SK-N-SH (cell line): ENCODE measurements at regions not wholly inside any gene's neighbourhood (a gene's known extent, or its start where the extent isn't known, plus 50 kb on each side); places are given as distances from the start of the nearest gene placed in this dataset.

Experiments used
- CTCF ChIA-PET: fragments of 300-600, 350-600 bp; formaldehyde crosslinking; extraction: SDS; loops from one replicate; lab custom pipeline; 2021; lab: Yijun Ruan, JAX
- POLR2A ChIA-PET: fragments of 350-600 bp; sonication (Branson Sonifier 250); formaldehyde crosslinking; extraction: SDS; loops from one replicate; lab custom pipeline; 2020; ENCODE audit warnings: antibody characterized with exemption, inconsistent platforms; lab: Yijun Ruan, JAX
- DNase-seq: peaks from one replicate; pipeline ENCODE4 v3.0.0; 2012
- H2AFZ ChIP-seq: fragments of 200-600 bp; sonication (generic); 2 replicates; pipeline ENCODE4 v1.8.1; 2016; ENCODE audit warnings: antibody characterized with exemption, mild to moderate bottlenecking, low read depth
- H3F3A ChIP-seq: fragments of 200-600 bp; sonication (generic); replicated peaks from 2 replicates; pipeline ENCODE3; 2016; ENCODE audit warnings: antibody characterized with exemption, mild to moderate bottlenecking; ENCODE audit not compliant: insufficient read depth
- H3K27ac ChIP-seq, 2 experiments: fragments of 200-500 bp in 1 of 2; fragments of 200-600 bp in 1 of 2; sonication (Bioruptor generic) in 1 of 2; sonication (generic), shearing (Covaris generic) in 1 of 2; 2 replicates each; pipeline versions ENCODE4 v1.5.1 to v1.6.1; 2014 to 2016; ENCODE audit warnings: low read depth in 2 of 2, inconsistent platforms in 1 of 2, low read length in 1 of 2, mild to moderate bottlenecking in 1 of 2, mixed read lengths in 1 of 2
- H3K27me3 ChIP-seq: fragments of 200-600 bp; sonication (generic), shearing (Covaris generic); 2 replicates; pipeline ENCODE4 v1.6.1; 2016; ENCODE audit warnings: mixed run types; ENCODE audit not compliant: insufficient read depth
- H3K36me3 ChIP-seq, 2 experiments: fragments of 200-500 bp in 1 of 2; fragments of 200-600 bp in 1 of 2; sonication (Bioruptor generic) in 1 of 2; sonication (generic) in 1 of 2; replicated peaks in 1 of 2; 2 replicates each; pipeline versions ENCODE3 to v1.5.1; 2014 to 2016; ENCODE audit warnings: low read length in 1 of 2, mild to moderate bottlenecking in 1 of 2; ENCODE audit not compliant: insufficient read depth in 2 of 2, control insufficient read depth in 1 of 2
- H3K4me1 ChIP-seq, 2 experiments: fragments of 200-500 bp in 1 of 2; fragments of 200-600 bp in 1 of 2; sonication (Bioruptor generic) in 1 of 2; sonication (generic), shearing (Covaris generic) in 1 of 2; 2 replicates each; pipeline versions ENCODE4 v1.5.1 to v1.6.1; 2014 to 2016; ENCODE audit warnings: low read depth in 1 of 2, low read length in 1 of 2, mixed run types in 1 of 2; ENCODE audit not compliant: insufficient read depth in 2 of 2, control insufficient read depth in 1 of 2
- H3K4me2 ChIP-seq: fragments of 200-600 bp; sonication (generic), shearing (Covaris generic); 2 replicates; pipeline ENCODE4 v1.6.1; 2017; ENCODE audit warnings: mixed run types
- H3K4me3 ChIP-seq, 2 experiments: fragments of 200-500 bp in 1 of 2; fragments of 200-600 bp in 1 of 2; sonication (Bioruptor generic) in 1 of 2; sonication (generic), shearing (Covaris generic) in 1 of 2; 2 replicates each; pipeline versions ENCODE4 v1.5.1 to v1.8.1; 2014 to 2016; ENCODE audit warnings: low read depth in 2 of 2, inconsistent platforms in 1 of 2, low read length in 1 of 2, mild to moderate bottlenecking in 1 of 2, mixed read lengths in 1 of 2, moderate library complexity in 1 of 2
- H3K79me2 ChIP-seq: fragments of 200-600 bp; sonication (generic); 2 replicates; pipeline ENCODE4 v1.8.1; 2017; ENCODE audit warnings: mild to moderate bottlenecking; ENCODE audit not compliant: insufficient read depth
- H3K9ac ChIP-seq: fragments of 200-600 bp; sonication (generic); 2 replicates; pipeline ENCODE4 v1.6.1; 2017; ENCODE audit warnings: mixed run types
- H3K9me2 ChIP-seq: fragments of 200-600 bp; sonication (generic); 2 replicates; pipeline ENCODE4 v1.6.1; 2017; ENCODE audit warnings: mixed run types
- H3K9me3 ChIP-seq: fragments of 200-600 bp; sonication (generic); 2 replicates; pipeline ENCODE4 v1.6.1; 2017; ENCODE audit warnings: mixed run types, mild to moderate bottlenecking, moderate library complexity
- H4K20me1 ChIP-seq: fragments of 200-600 bp; sonication (generic); 2 replicates; pipeline ENCODE4 v1.6.1; 2017; ENCODE audit warnings: mild to moderate bottlenecking, mixed run types; ENCODE audit not compliant: insufficient read depth
- ELF1 ChIP-seq: IDR thresholded peaks from 2 replicates; pipeline ENCODE4 v1.4.0; 2012
- EZH2phosphoT487 ChIP-seq: fragments of 200-600 bp; sonication (generic); IDR thresholded peaks from 2 replicates; pipeline ENCODE4 v1.6.1; 2017; ENCODE audit warnings: low read depth, mixed run types, mild to moderate bottlenecking, antibody characterized with exemption, moderate library complexity, borderline replicate concordance
- FOSL2 ChIP-seq: IDR thresholded peaks from 2 replicates; pipeline ENCODE4 v1.4.0; 2012; ENCODE audit warnings: low read depth, mild to moderate bottlenecking, moderate library complexity, borderline replicate concordance
- FOXJ3 ChIP-seq: sonication (generic); formaldehyde crosslinking; IDR thresholded peaks from 2 replicates; pipeline ENCODE4 v1.5.1; 2020; ENCODE audit warnings: mild to moderate bottlenecking, missing genetic modification reagents
- GATA2 ChIP-seq: sonication (generic); formaldehyde crosslinking; IDR thresholded peaks from 2 replicates; pipeline ENCODE4 v1.5.0; 2020; ENCODE audit warnings: mild to moderate bottlenecking, missing genetic modification reagents
- JUND ChIP-seq: IDR thresholded peaks from 2 replicates; pipeline ENCODE4 v1.4.0; 2012
- NFIC ChIP-seq: IDR thresholded peaks from 2 replicates; pipeline ENCODE4 v1.4.0; 2012; ENCODE audit warnings: borderline replicate concordance
- NRF1 ChIP-seq: IDR thresholded peaks from 2 replicates; pipeline ENCODE4 v1.6.1; 2012; ENCODE audit warnings: low read depth, mild to moderate bottlenecking, low read length
- RFX5 ChIP-seq: IDR thresholded peaks from 2 replicates; pipeline ENCODE4 v1.6.1; 2012; ENCODE audit warnings: mild to moderate bottlenecking, improper control_type of control experiment, low read length
- SIN3A ChIP-seq: IDR thresholded peaks from 2 replicates; pipeline ENCODE4 v1.6.1; 2012; ENCODE audit warnings: low read depth, mild to moderate bottlenecking, low read length, moderate library complexity, borderline replicate concordance
- SMC3 ChIP-seq: IDR thresholded peaks from 2 replicates; pipeline ENCODE4 v1.6.1; 2012; ENCODE audit warnings: low read depth, low read length, improper control_type of control experiment
- TAF1 ChIP-seq: IDR thresholded peaks from 2 replicates; pipeline ENCODE4 v1.6.1; 2012; ENCODE audit warnings: low read depth, mild to moderate bottlenecking, low read length, moderate library complexity, borderline replicate concordance
- TEAD4 ChIP-seq: IDR thresholded peaks from 2 replicates; pipeline ENCODE4 v1.4.0; 2012; ENCODE audit warnings: mild to moderate bottlenecking, borderline replicate concordance; ENCODE audit not compliant: insufficient read depth
- WGBS: methylation state at CpG from one replicate; pipeline ENCODE4 v1.1.6; 2017; ENCODE audit warnings: low lambda C conversion rate; 5-methylcytosine and 5-hydroxymethylcytosine counted together
- TF ChIP-seq, protein P1 (sequence below): IDR thresholded peaks from 2 replicates; pipeline ENCODE4 v1.4.0; 2012; ENCODE audit warnings: low read depth, borderline replicate concordance
- TF ChIP-seq, protein P2 (sequence below): IDR thresholded peaks from 2 replicates; pipeline ENCODE4 v1.4.0; 2012; ENCODE audit warnings: low read depth, borderline replicate concordance
- TF ChIP-seq, protein P3 (sequence below): IDR thresholded peaks from 2 replicates; pipeline ENCODE4 v1.4.0; 2012; ENCODE audit warnings: low read depth
- TF ChIP-seq, protein P4 (sequence below): IDR thresholded peaks from 2 replicates; pipeline ENCODE4 v1.6.1; 2012; ENCODE audit warnings: mild to moderate bottlenecking, low read depth, low read length, moderate library complexity

DNA sequence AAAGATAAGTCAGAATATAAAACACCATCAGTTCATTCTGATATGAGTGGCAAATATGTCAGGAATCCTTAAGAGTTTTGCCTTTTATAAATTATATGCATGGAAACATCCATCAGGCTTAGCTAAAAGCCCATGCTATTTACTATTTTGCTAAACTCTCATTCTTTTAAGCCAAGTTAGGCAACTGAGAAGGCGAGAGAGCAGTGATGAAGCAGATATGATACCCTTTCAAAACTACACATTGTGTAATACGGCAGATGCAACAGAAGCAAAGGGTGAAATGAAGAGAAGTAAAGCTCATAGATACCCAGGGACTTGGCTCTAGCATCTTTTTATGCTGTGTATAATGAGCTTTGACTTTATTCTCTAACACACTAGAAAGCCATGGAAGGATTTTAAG, 95.8 kb downstream of the SLIT2 start (continued):
- TF ChIP-seq ELF1 (no peak), TEAD4 (no peak)

DNA sequence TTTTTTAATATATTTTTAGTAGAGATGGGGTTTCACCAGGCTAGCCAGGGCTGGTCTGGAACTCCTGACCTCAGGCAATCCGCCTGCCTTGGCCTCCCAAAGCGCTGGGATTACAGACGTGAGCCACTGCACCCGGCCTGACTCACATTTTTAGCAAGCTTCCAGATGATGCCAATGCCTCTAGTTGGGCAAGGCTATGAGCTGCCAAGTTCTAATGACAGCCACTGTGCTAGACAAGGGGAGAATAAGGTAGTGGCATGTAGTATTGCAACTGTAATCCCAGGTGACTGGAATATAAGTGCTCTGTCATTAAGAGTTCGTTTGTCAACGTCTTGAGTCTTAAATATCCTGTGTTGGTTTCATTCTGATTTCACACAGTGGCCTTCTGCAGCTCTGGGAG, 96.7 kb downstream of the SLIT2 start:
- Histone ChIP-seq H3K27ac (no peak overlapping the region), H3F3A (no peaks in the 10 kb centered on the region), H3K9me3 (no peaks in the 10 kb centered on the region), H3K79me2 (peaks cover 50% of the 10 kb centered on the region), H3K27me3 (no peaks in the 10 kb centered on the region), H3K9ac (no peak overlapping the region), H4K20me1 (peaks cover 28% of the 10 kb centered on the region; the same call in 1 of the 2 replicates), H3K4me1 (no peaks in the 10 kb centered on the region; a peak in 2 of 4 replicates), H3K4me2 (no peak overlapping the region), H3K36me3 (peaks cover 0 to 5% of the 10 kb centered on the region in 2 experiments), H2AFZ (no peak overlapping the region), H3K9me2 (no peaks in the 10 kb centered on the region), H3K4me3 (no peak overlapping the region)
- ChIA-PET POLR2A (no interaction called here), CTCF (no interaction called here)
- WGBS, result 90% methylated on average over 6 of the region's 6 CpGs
- DNase-seq, result no peak
- TF ChIP-seq EZH2phosphoT487 (no peak), SMC3 (no peak), RFX5 (no peak), FOSL2 (no peak), NRF1 (no peak), GATA2 (CRISPR knock-in tag) (no peak), NFIC (no peak), JUND (no peak), TAF1 (no peak), SIN3A (no peak), FOXJ3 (CRISPR knock-in tag) (no peak), ELF1 (no peak), TEAD4 (no peak)
- TF ChIP-seq, protein P1, sequence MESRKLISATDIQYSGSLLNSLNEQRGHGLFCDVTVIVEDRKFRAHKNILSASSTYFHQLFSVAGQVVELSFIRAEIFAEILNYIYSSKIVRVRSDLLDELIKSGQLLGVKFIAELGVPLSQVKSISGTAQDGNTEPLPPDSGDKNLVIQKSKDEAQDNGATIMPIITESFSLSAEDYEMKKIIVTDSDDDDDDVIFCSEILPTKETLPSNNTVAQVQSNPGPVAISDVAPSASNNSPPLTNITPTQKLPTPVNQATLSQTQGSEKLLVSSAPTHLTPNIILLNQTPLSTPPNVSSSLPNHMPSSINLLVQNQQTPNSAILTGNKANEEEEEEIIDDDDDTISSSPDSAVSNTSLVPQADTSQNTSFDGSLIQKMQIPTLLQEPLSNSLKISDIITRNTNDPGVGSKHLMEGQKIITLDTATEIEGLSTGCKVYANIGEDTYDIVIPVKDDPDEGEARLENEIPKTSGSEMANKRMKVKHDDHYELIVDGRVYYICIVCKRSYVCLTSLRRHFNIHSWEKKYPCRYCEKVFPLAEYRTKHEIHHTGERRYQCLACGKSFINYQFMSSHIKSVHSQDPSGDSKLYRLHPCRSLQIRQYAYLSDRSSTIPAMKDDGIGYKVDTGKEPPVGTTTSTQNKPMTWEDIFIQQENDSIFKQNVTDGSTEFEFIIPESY, result no peak
- TF ChIP-seq, protein P2, sequence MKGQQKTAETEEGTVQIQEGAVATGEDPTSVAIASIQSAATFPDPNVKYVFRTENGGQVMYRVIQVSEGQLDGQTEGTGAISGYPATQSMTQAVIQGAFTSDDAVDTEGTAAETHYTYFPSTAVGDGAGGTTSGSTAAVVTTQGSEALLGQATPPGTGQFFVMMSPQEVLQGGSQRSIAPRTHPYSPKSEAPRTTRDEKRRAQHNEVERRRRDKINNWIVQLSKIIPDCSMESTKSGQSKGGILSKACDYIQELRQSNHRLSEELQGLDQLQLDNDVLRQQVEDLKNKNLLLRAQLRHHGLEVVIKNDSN, result no peak
- TF ChIP-seq, protein P3, sequence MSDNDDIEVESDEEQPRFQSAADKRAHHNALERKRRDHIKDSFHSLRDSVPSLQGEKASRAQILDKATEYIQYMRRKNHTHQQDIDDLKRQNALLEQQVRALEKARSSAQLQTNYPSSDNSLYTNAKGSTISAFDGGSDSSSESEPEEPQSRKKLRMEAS, result no peak
- TF ChIP-seq, protein P4, sequence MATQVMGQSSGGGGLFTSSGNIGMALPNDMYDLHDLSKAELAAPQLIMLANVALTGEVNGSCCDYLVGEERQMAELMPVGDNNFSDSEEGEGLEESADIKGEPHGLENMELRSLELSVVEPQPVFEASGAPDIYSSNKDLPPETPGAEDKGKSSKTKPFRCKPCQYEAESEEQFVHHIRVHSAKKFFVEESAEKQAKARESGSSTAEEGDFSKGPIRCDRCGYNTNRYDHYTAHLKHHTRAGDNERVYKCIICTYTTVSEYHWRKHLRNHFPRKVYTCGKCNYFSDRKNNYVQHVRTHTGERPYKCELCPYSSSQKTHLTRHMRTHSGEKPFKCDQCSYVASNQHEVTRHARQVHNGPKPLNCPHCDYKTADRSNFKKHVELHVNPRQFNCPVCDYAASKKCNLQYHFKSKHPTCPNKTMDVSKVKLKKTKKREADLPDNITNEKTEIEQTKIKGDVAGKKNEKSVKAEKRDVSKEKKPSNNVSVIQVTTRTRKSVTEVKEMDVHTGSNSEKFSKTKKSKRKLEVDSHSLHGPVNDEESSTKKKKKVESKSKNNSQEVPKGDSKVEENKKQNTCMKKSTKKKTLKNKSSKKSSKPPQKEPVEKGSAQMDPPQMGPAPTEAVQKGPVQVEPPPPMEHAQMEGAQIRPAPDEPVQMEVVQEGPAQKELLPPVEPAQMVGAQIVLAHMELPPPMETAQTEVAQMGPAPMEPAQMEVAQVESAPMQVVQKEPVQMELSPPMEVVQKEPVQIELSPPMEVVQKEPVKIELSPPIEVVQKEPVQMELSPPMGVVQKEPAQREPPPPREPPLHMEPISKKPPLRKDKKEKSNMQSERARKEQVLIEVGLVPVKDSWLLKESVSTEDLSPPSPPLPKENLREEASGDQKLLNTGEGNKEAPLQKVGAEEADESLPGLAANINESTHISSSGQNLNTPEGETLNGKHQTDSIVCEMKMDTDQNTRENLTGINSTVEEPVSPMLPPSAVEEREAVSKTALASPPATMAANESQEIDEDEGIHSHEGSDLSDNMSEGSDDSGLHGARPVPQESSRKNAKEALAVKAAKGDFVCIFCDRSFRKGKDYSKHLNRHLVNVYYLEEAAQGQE, result no peak
